ENCODE measurements at regions not wholly inside any gene's neighbourhood (a gene's known extent, or its start where the extent isn't known, plus 50 kb on each side); places are given as distances from the start of the nearest gene placed in this dataset.

GRCh38 chr6:128725271-128726233, 157.4 kb upstream of the LAMA2 start:
- Histone ChIP-seq H3K36me3 (ENCODE audit: control insufficient read depth in 1 of 2, insufficient read depth in 2 of 2, low read length in 1 of 2) (no peaks in the 10 kb centered on the region), H3K4me3 (ENCODE audit: low read length in 2 of 2) (no peak overlapping the region), H3K27ac (ENCODE audit: low read depth in 1 of 2, low read length in 2 of 2) (no peak overlapping the region), H3K4me1 (ENCODE audit: control insufficient read depth in 1 of 2, insufficient read depth in 2 of 2, low read length in 2 of 2) (no peaks in the 10 kb centered on the region), H3K27me3 (ENCODE audit: control insufficient read depth in 1 of 2, insufficient read depth in 2 of 2, low read length in 1 of 2) (no peaks in the 10 kb centered on the region), H3K9me3 (ENCODE audit: control insufficient read depth, low read length) (no peaks in the 10 kb centered on the region)
- WGBS, 2 donors, result 19 to 21% methylated on average over 3 of the region's 3 CpGs
- intact Hi-C loops (cut with DNase I), result loop anchor here in 1 of 2 donors (10.0 kb wide), 1 partner anchor 529 kb away; no protein-coding TSS in a partner anchor
- ATAC-seq (ENCODE audit: low FRiP score), result no peak
- no peak for DNase-seq

- 38 to 51% methylated on average over 5 of the region's 5 CpGs for WGBS, 2 donors
- no peak overlapping the region for H3K4me3 ChIP-seq (ENCODE audit: low read length in 2 of 2)
- ATAC-seq (ENCODE audit: low FRiP score) (no peak), DNase-seq (no peak)
- no peaks in the 10 kb centered on the region for H3K9me3 ChIP-seq (ENCODE audit: control insufficient read depth, low read length)
- H3K27me3 ChIP-seq (ENCODE audit: control insufficient read depth in 1 of 2, insufficient read depth in 2 of 2, low read length in 1 of 2), result no peaks in the 10 kb centered on the region
- H3K36me3 ChIP-seq (ENCODE audit: control insufficient read depth in 1 of 2, insufficient read depth in 2 of 2, low read length in 1 of 2), result no peaks in the 10 kb centered on the region
- intact Hi-C loops (cut with DNase I), result loop anchor here in 1 of 2 donors (10.0 kb wide), 1 partner anchor 530 kb away; no protein-coding TSS in a partner anchor
- H3K27ac ChIP-seq (ENCODE audit: low read depth in 1 of 2, low read length in 2 of 2), result no peak overlapping the region
- H3K4me1 ChIP-seq (ENCODE audit: control insufficient read depth in 1 of 2, insufficient read depth in 2 of 2, low read length in 2 of 2), result no peaks in the 10 kb centered on the region
Observed at GRCh38 chr6:128724738-128725137, 158.2 kb upstream of the LAMA2 start.

DNA sequence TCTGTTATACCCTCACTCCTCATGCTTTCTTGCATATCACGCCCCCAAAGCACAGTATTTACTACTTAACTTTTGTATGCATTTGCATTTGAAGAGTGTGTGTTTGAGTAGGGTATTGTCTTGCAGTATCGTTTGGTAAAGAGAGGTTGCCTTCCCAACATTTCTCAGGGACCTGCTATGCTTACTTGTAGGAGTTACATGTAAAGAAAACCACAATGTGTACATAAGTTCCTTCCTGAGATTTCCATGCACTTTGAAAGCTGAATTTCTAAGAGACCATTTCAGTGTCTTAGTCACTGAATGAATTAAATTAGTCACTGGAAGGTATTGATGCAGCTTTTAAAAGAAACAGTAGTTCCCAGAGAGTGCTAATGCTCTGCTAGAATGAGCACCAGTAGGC, 159.3 kb upstream of the LAMA2 start:
- Histone ChIP-seq H3K9me3 (ENCODE audit: control insufficient read depth, low read length) (no peaks in the 10 kb centered on the region), H3K27me3 (ENCODE audit: control insufficient read depth in 1 of 2, insufficient read depth in 2 of 2, low read length in 1 of 2) (no peaks in the 10 kb centered on the region), H3K36me3 (ENCODE audit: control insufficient read depth in 1 of 2, insufficient read depth in 2 of 2, low read length in 1 of 2) (no peaks in the 10 kb centered on the region), H3K4me1 (ENCODE audit: control insufficient read depth in 1 of 2, insufficient read depth in 2 of 2, low read length in 2 of 2) (no peaks in the 10 kb centered on the region), H3K27ac (ENCODE audit: low read depth in 1 of 2, low read length in 2 of 2) (no peak overlapping the region), H3K4me3 (ENCODE audit: low read length in 2 of 2) (no peak overlapping the region)
- intact Hi-C loops (cut with DNase I), result loop anchor here in 1 of 2 donors (10.0 kb wide), 1 partner anchor 531 kb away; no protein-coding TSS in a partner anchor
- DNase-seq, result no peak
- no peak for ATAC-seq (ENCODE audit: low FRiP score)
- WGBS, 2 donors, result 38 to 57% methylated on average over 2 of the region's 2 CpGs

DNA sequence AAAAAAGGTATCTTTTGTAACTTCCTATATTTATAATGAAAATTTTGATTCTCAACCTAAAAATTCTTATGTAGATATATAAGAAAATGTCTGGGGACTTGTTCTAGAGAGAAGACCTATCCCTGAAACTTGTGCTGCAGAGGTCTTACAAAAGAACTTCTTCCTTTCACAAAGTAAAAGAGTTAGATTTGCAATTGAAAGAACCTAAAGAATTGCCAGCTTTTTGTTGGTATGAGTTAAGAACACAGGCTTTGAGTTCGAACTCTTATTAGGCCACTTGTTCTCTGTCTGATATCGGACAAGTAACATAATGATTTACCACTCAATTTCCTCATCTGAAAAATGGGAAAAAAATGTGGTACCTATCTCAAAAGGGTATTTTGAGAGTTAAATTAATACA, 162.0 kb upstream of the LAMA2 start:
- WGBS, 2 donors, result 47 to 61% methylated on average over 2 of the region's 2 CpGs
- ATAC-seq (ENCODE audit: low FRiP score) (no peak), DNase-seq (no peak)
- Histone ChIP-seq H3K4me3 (ENCODE audit: low read length in 2 of 2) (no peak overlapping the region), H3K36me3 (ENCODE audit: control insufficient read depth in 1 of 2, insufficient read depth in 2 of 2, low read length in 1 of 2) (no peaks in the 10 kb centered on the region), H3K27me3 (ENCODE audit: control insufficient read depth in 1 of 2, insufficient read depth in 2 of 2, low read length in 1 of 2) (no peaks in the 10 kb centered on the region), H3K4me1 (ENCODE audit: control insufficient read depth in 1 of 2, insufficient read depth in 2 of 2, low read length in 2 of 2) (no peaks in the 10 kb centered on the region), H3K27ac (ENCODE audit: low read depth in 1 of 2, low read length in 2 of 2) (no peak overlapping the region), H3K9me3 (ENCODE audit: control insufficient read depth, low read length) (no peaks in the 10 kb centered on the region)
- intact Hi-C loops (cut with DNase I), result loop anchor here in 1 of 2 donors (10.0 kb wide), 1 partner anchor 534 kb away; no protein-coding TSS in a partner anchor

- no peak for ATAC-seq (ENCODE audit: low FRiP score)
- DNase-seq, result no peak
- H3K27me3 ChIP-seq (ENCODE audit: control insufficient read depth in 1 of 2, insufficient read depth in 2 of 2, low read length in 1 of 2), result no peaks in the 10 kb centered on the region
- H3K4me1 ChIP-seq (ENCODE audit: control insufficient read depth in 1 of 2, insufficient read depth in 2 of 2, low read length in 2 of 2), result no peaks in the 10 kb centered on the region
- no peak overlapping the region for H3K4me3 ChIP-seq (ENCODE audit: low read length in 2 of 2)
- no peaks in the 10 kb centered on the region for H3K36me3 ChIP-seq (ENCODE audit: control insufficient read depth in 1 of 2, insufficient read depth in 2 of 2, low read length in 1 of 2)
- no peak overlapping the region for H3K27ac ChIP-seq (ENCODE audit: low read depth in 1 of 2, low read length in 2 of 2)
- H3K9me3 ChIP-seq (ENCODE audit: control insufficient read depth, low read length), result no peaks in the 10 kb centered on the region
- WGBS, 2 donors, result 92 to 95% methylated on average over 3 of the region's 3 CpGs
- intact Hi-C loops (cut with DNase I), result loop anchor here in 1 of 2 donors (10.0 kb wide), 1 partner anchor 535 kb away; no protein-coding TSS in a partner anchor
Observed at GRCh38 chr6:128719786-128720185, 163.2 kb upstream of the LAMA2 start.

- Histone ChIP-seq H3K36me3 (ENCODE audit: control insufficient read depth in 1 of 2, insufficient read depth in 2 of 2, low read length in 1 of 2) (no peaks in the 10 kb centered on the region), H3K27me3 (ENCODE audit: control insufficient read depth in 1 of 2, insufficient read depth in 2 of 2, low read length in 1 of 2) (no peaks in the 10 kb centered on the region), H3K4me1 (ENCODE audit: control insufficient read depth in 1 of 2, insufficient read depth in 2 of 2, low read length in 2 of 2) (no peaks in the 10 kb centered on the region), H3K4me3 (ENCODE audit: low read length in 2 of 2) (no peak overlapping the region), H3K9me3 (ENCODE audit: control insufficient read depth, low read length) (no peaks in the 10 kb centered on the region), H3K27ac (ENCODE audit: low read depth in 1 of 2, low read length in 2 of 2) (no peak overlapping the region)
- ATAC-seq (ENCODE audit: low FRiP score) (no peak), DNase-seq (no peak)
- 77 to 79% methylated on average over 2 of the region's 2 CpGs for WGBS, 2 donors
- intact Hi-C loops (cut with DNase I), result no loop called here
Observed at GRCh38 chr6:128713461-128713860, 169.5 kb upstream of the LAMA2 start.

- no peak for ATAC-seq (ENCODE audit: low FRiP score)
- H3K27me3 ChIP-seq (ENCODE audit: control insufficient read depth in 1 of 2, insufficient read depth in 2 of 2, low read length in 1 of 2), result no peaks in the 10 kb centered on the region
- DNase-seq, result no peak
- WGBS, 2 donors, result 18 to 23% methylated on average over 1 of the region's 1 CpG
- H3K4me1 ChIP-seq (ENCODE audit: control insufficient read depth in 1 of 2, insufficient read depth in 2 of 2, low read length in 2 of 2), result no peaks in the 10 kb centered on the region
- no peaks in the 10 kb centered on the region for H3K36me3 ChIP-seq (ENCODE audit: control insufficient read depth in 1 of 2, insufficient read depth in 2 of 2, low read length in 1 of 2)
- intact Hi-C loops (cut with DNase I), result no loop called here
- no peak overlapping the region for H3K27ac ChIP-seq (ENCODE audit: low read depth in 1 of 2, low read length in 2 of 2)
- H3K9me3 ChIP-seq (ENCODE audit: control insufficient read depth, low read length), result no peaks in the 10 kb centered on the region
- H3K4me3 ChIP-seq (ENCODE audit: low read length in 2 of 2), result no peak overlapping the region
Observed at GRCh38 chr6:128712898-128713297, 170.0 kb upstream of the LAMA2 start.

DNA sequence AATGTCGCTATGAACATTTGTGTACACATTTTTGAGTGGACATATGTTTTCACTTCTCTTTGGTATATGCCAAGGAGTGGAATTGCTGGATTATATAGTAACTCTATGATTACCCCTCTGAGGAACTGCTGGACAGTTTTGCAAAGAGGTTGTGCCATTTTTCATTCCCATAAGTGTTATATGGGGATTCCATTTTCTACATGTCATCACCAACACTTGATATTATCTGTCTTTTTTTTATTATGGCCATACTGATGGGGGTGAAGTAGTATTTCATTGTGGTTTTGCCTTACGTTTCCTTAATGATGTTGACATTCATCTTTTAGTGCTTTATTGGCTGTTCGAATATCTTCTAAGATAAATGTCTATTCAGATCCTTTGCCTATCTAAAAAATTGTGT, 171.8 kb upstream of the LAMA2 start:
- no peak overlapping the region for H3K4me3 ChIP-seq (ENCODE audit: low read length in 2 of 2)
- no peaks in the 10 kb centered on the region for H3K4me1 ChIP-seq (ENCODE audit: control insufficient read depth in 1 of 2, insufficient read depth in 2 of 2, low read length in 2 of 2)
- 87 to 92% methylated on average over 3 of the region's 3 CpGs for WGBS, 2 donors
- no peak for ATAC-seq (ENCODE audit: low FRiP score)
- no peak overlapping the region for H3K27ac ChIP-seq (ENCODE audit: low read depth in 1 of 2, low read length in 2 of 2)
- H3K9me3 ChIP-seq (ENCODE audit: control insufficient read depth, low read length), result no peaks in the 10 kb centered on the region
- intact Hi-C loops (cut with DNase I), result no loop called here
- H3K36me3 ChIP-seq (ENCODE audit: control insufficient read depth in 1 of 2, insufficient read depth in 2 of 2, low read length in 1 of 2), result no peaks in the 10 kb centered on the region
- no peak for DNase-seq
- no peaks in the 10 kb centered on the region for H3K27me3 ChIP-seq (ENCODE audit: control insufficient read depth in 1 of 2, insufficient read depth in 2 of 2, low read length in 1 of 2)

GRCh38 chr6:128710315-128710714, 172.6 kb upstream of the LAMA2 start:
- no peak overlapping the region for H3K27ac ChIP-seq (ENCODE audit: low read depth in 1 of 2, low read length in 2 of 2)
- intact Hi-C loops (cut with DNase I), result no loop called here
- ATAC-seq (ENCODE audit: low FRiP score) (no peak), DNase-seq (no peak)
- H3K4me1 ChIP-seq (ENCODE audit: control insufficient read depth in 1 of 2, insufficient read depth in 2 of 2, low read length in 2 of 2), result no peaks in the 10 kb centered on the region
- H3K4me3 ChIP-seq (ENCODE audit: low read length in 2 of 2), result no peak overlapping the region
- no peaks in the 10 kb centered on the region for H3K36me3 ChIP-seq (ENCODE audit: control insufficient read depth in 1 of 2, insufficient read depth in 2 of 2, low read length in 1 of 2)
- no peaks in the 10 kb centered on the region for H3K9me3 ChIP-seq (ENCODE audit: control insufficient read depth, low read length)
- WGBS, 2 donors, result 44 to 50% methylated on average over 2 of the region's 2 CpGs
- no peaks in the 10 kb centered on the region for H3K27me3 ChIP-seq (ENCODE audit: control insufficient read depth in 1 of 2, insufficient read depth in 2 of 2, low read length in 1 of 2)

Data from aorta (tissue), 5 donors.